Fibroblast of mammary gland (primary cell): ENCODE measurements at regions not wholly inside any gene's neighbourhood (a gene's known extent, or its start where the extent isn't known, plus 50 kb on each side); places are given as distances from the start of the nearest gene placed in this dataset.
A peak's percentile ranks its signal among the peaks of the same experiment; 100 is the strongest.

ENCODE experiments used
- DNase-seq: peaks from one replicate; pipeline ENCODE4 v3.0.0-alpha.2; 2010; ENCODE audit warnings: low read depth
- H3K4me3 ChIP-seq: 2 replicates; pipeline ENCODE4 v1.5.1; 2011; ENCODE audit warnings: low read depth, mild to moderate bottlenecking, low read length, moderate library complexity; ENCODE audit not compliant: control insufficient read depth
- CTCF ChIP-seq: conservative IDR thresholded peaks from 2 replicates; pipeline ENCODE4 v1.5.1; 2011; ENCODE audit warnings: low read depth, low read length, inconsistent platforms; ENCODE audit not compliant: control insufficient read depth, insufficient read depth

DNA sequence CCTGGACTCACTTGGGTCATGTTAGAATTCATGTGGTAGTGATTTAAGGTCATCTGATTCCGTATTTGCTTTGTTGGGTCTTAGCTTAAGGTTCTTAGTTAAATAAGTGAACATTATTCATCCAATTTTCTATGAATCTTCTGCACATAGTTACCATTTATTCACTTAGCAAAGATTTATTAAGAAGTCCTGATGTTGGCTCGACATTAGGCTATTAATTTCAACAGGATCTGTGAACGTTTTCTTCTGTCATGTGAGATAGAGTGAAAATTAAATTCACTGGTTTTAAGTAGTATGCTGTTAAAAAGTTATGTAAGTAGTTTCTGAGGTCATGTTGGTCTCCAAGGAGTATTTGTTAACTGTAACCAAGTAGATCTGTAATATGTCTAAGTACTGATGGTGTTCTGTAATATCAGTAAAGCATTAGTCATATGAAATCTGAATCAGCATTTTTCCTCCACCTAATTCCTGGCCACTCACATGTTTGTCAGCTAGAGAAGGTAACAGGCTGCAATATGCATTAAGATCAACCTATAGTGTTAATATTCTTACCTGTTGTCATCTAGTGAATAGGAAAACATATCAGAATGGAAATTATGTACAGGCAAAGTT, 155.6 kb downstream of the PCDH7 start:
- no peak for TF ChIP-seq CTCF
- peak; percentile 48 for DNase-seq
- H3K4me3 ChIP-seq = no peak overlapping the region

GRCh38 chr4:30879855-30880598, 159.9 kb downstream of the PCDH7 start:
- no peak for TF ChIP-seq CTCF
- no peak for DNase-seq
- no peak overlapping the region for H3K4me3 ChIP-seq

DNA sequence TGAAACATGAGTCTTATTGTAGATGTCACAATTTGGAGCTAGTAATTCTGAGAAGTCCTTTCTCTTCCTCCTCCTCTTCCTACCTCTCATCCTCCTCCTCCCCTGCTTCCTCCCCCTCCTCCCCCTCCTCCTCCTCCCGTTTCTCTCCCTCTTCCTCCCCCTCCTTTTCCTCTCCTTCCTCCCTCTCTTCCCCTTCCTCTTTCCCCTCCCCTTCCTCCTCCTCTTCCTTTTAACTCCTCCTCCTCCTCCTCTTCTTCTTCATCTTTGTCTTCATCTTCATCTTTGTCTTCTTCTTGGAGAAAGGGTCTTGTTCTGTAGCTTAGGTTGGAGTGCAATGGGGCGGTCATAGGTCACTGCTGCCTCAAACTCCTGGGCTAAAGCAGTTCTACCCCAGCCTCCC, 161.8 kb downstream of the PCDH7 start:
- TF ChIP-seq CTCF = no peak
- DNase-seq = no peak
- no peak overlapping the region for H3K4me3 ChIP-seq

GRCh38 chr4:30882443-30882842, 162.3 kb downstream of the PCDH7 start:
- no peak for TF ChIP-seq CTCF
- no peak overlapping the region for H3K4me3 ChIP-seq
- DNase-seq = no peak

- no peak for DNase-seq
Observed at GRCh38 chr4:30882995-30883675, 163.0 kb downstream of the PCDH7 start.

More at GRCh38 chr4:30882995-30883675, 163.0 kb downstream of the PCDH7 start:
- H3K4me3 ChIP-seq = no peak overlapping the region
- TF ChIP-seq CTCF = no peak
